B cell (primary cell): ENCODE measurements at regions not wholly inside any gene's neighbourhood (a gene's known extent, or its start where the extent isn't known, plus 50 kb on each side); places are given as distances from the start of the nearest gene placed in this dataset.
"Not testable (repeated sequence)": the region's sequence is repeated elsewhere in the genome, so short reads cannot be mapped to it uniquely, and the experiment has no call there.

Experiments
- ATAC-seq: fragments of 200-7000 bp; cut with Tn5 transposase; one replicate; pipeline ENCODE4 v1.10.0; 2021; ENCODE audit warnings: low read depth, mild to moderate bottlenecking, moderate number of reproducible peaks, moderate library complexity
- CTCF ChIA-PET: fragments of 350-600 bp; sonication (Branson Sonifier 250); formaldehyde crosslinking; loops from one replicate; lab custom pipeline; 2021; ENCODE audit warnings: antibody characterized with exemption, inconsistent platforms; lab: Charles Lee
- POLR2A ChIA-PET: fragments of 350-600 bp; sonication (Branson Sonifier 250); formaldehyde crosslinking; loops from one replicate; lab custom pipeline; 2021; ENCODE audit warnings: antibody characterized with exemption; lab: Charles Lee
- DNase-seq: peaks from one replicate; pipeline ENCODE4 v3.0.0; 2013
- H2AFZ ChIP-seq: 2 replicates; pipeline ENCODE4 v1.6.1; 2012; ENCODE audit warnings: mild to moderate bottlenecking, low read depth, low read length; ENCODE audit not compliant: insufficient read depth, poor library complexity, severe bottlenecking
- H3K27ac ChIP-seq, 2 donors: 1 replicate in 1 of 2; 2 replicates in 1 of 2; pipeline ENCODE4 v1.5.1; 2012 to 2013; ENCODE audit warnings: low read length in 2 of 2, mild to moderate bottlenecking in 2 of 2, moderate library complexity in 1 of 2
- H3K27me3 ChIP-seq, 4 experiments: fragments of 200-600 bp in 1 of 4; sonication (generic) in 1 of 4; replicated peaks in 1 of 4; 1 replicate in 2 of 4; 2 replicates in 2 of 4; pipeline versions ENCODE4 v1.6.1 to v1.7.0; 2013 to 2016; ENCODE audit warnings: low read length in 3 of 4, mild to moderate bottlenecking in 2 of 4, mixed read lengths in 1 of 4, moderate library complexity in 1 of 4; ENCODE audit not compliant: insufficient read depth in 4 of 4, control insufficient read depth in 3 of 4; ENCODE audit errors: control extremely low read depth in 1 of 4
- H3K36me3 ChIP-seq, 2 experiments: replicated peaks in 1 of 2; 1 replicate in 1 of 2; 2 replicates in 1 of 2; pipeline versions ENCODE4 v1.6.1 to v1.7.1; 2013; ENCODE audit warnings: low read length in 1 of 2; ENCODE audit not compliant: insufficient read depth in 2 of 2, control insufficient read depth in 1 of 2; ENCODE audit errors: control extremely low read depth in 1 of 2, extremely low read depth in 1 of 2
- H3K4me1 ChIP-seq, 2 donors: fragments of 200-600 bp in 1 of 2; sonication (generic) in 1 of 2; 1 replicate in 1 of 2; 2 replicates in 1 of 2; pipeline versions ENCODE4 v1.5.1 to v1.6.1; 2013 to 2017; ENCODE audit warnings: low read length in 2 of 2; ENCODE audit not compliant: control insufficient read depth in 2 of 2, insufficient read depth in 2 of 2
- H3K4me2 ChIP-seq: replicated peaks from 2 replicates; pipeline ENCODE3; 2012; ENCODE audit warnings: mild to moderate bottlenecking, low read depth, low read length; ENCODE audit not compliant: poor library complexity, severe bottlenecking
- H3K4me3 ChIP-seq, 5 experiments: fragments of 200-600 bp in 1 of 5; sonication (generic) in 1 of 5; 1 replicate in 3 of 5; 2 replicates in 2 of 5; pipeline versions ENCODE4 v1.5.1 to v1.7.0; 2011 to 2016; ENCODE audit warnings: low read length in 4 of 5, mild to moderate bottlenecking in 4 of 5, low read depth in 2 of 5, control low read depth in 1 of 5, moderate library complexity in 1 of 5; ENCODE audit not compliant: insufficient read depth in 1 of 5; ENCODE audit errors: control extremely low read depth in 1 of 5, extremely low read depth in 1 of 5
- H3K79me2 ChIP-seq: fragments of 200-600 bp; sonication (generic); one replicate; pipeline ENCODE4 v1.6.0; 2016; ENCODE audit warnings: low read length; ENCODE audit not compliant: control insufficient read depth, insufficient read depth
- H3K9ac ChIP-seq: fragments of 200-600 bp; sonication (generic); 2 replicates; pipeline ENCODE4 v1.6.1; 2017; ENCODE audit warnings: mild to moderate bottlenecking, low read length, moderate library complexity
- H3K9me3 ChIP-seq, 3 donors: one replicate each; pipeline versions ENCODE4 v1.6.1 to v1.7.1; 2013; ENCODE audit warnings: low read length in 2 of 3; ENCODE audit not compliant: control insufficient read depth in 2 of 3, insufficient read depth in 1 of 3; ENCODE audit errors: control extremely low read depth in 1 of 3
- H4K20me1 ChIP-seq: 2 replicates; pipeline ENCODE4 v1.6.0; 2012; ENCODE audit warnings: mild to moderate bottlenecking, low read length; ENCODE audit not compliant: insufficient read depth, control insufficient read depth, poor library complexity, severe bottlenecking
- H3K27ac Mint-ChIP-seq: one replicate; pipeline ENCODE4 v1.8.0; 2021; ENCODE audit warnings: mixed read lengths
- H3K27me3 Mint-ChIP-seq: one replicate; pipeline ENCODE4 v1.8.0; 2021; ENCODE audit warnings: mixed read lengths
- H3K4me1 Mint-ChIP-seq: one replicate; pipeline ENCODE4 v1.8.0; 2021; ENCODE audit warnings: mixed read lengths
- H3K4me3 Mint-ChIP-seq: one replicate; pipeline ENCODE4 v1.8.0; 2021; ENCODE audit warnings: mixed read lengths
- H3K9me3 Mint-ChIP-seq: one replicate; pipeline ENCODE4 v1.8.0; 2022; ENCODE audit warnings: mixed read lengths; ENCODE audit not compliant: insufficient read depth
- CTCF ChIP-seq: fragments of 200-600 bp; IDR thresholded peaks from one replicate; pipeline ENCODE4 v1.8.0; 2022; ENCODE audit warnings: antibody characterized with exemption, mild to moderate bottlenecking
- EZH2 ChIP-seq: IDR thresholded peaks from 2 replicates; pipeline ENCODE4 v1.6.1; 2012; ENCODE audit warnings: borderline replicate concordance, low read depth, mild to moderate bottlenecking, moderate library complexity, low read length; ENCODE audit not compliant: insufficient read depth, poor library complexity, severe bottlenecking
- WGBS: methylation state at CpG from one replicate; pipeline ENCODE4 v1.1.5; 2013; ENCODE audit warnings: missing lambda C conversion rate; ENCODE audit not compliant: insufficient coverage; 5-methylcytosine and 5-hydroxymethylcytosine counted together
- intact Hi-C: fragments of 100-400 bp; cut with micrococcal nuclease; formaldehyde crosslinking; loops from one replicate; pipeline ENCODE4 v1.10.0; 2022

- no peaks in the 10 kb centered on the region for H3K9me3 ChIP-seq
- DNase-seq (no peak), ATAC-seq (no peak)
- no peak overlapping the region for H3K9ac ChIP-seq
- ChIA-PET POLR2A (no interaction called here), CTCF (interaction anchor here (0.7 kb wide), 1 partner anchor 44 kb away, joined by 3 read pairs; no protein-coding TSS in a partner anchor)
- TF ChIP-seq CTCF: no peak
- no peak overlapping the region for H3K4me3 Mint-ChIP-seq
- H3K4me2 ChIP-seq: no peak overlapping the region
- no peak overlapping the region for H3K27ac Mint-ChIP-seq
- no peaks in the 10 kb centered on the region for H3K27me3 Mint-ChIP-seq
- 17% methylated on average over 1 of the region's 4 CpGs for WGBS
- H3K4me1 ChIP-seq: peaks cover 18 to 24% of the 10 kb centered on the region in 2 donors
- no peaks in the 10 kb centered on the region for H4K20me1 ChIP-seq
- no peaks in the 10 kb centered on the region for H3K36me3 ChIP-seq
- peak overlapping the region; percentile 43 for H2AFZ ChIP-seq
- no peaks in the 10 kb centered on the region for H3K27me3 ChIP-seq
- intact Hi-C loops: loop anchor here (5.0 kb wide), 1 partner anchor 33 kb away; no protein-coding TSS in a partner anchor
- no peak overlapping the region for H3K27ac ChIP-seq
- H3K4me3 ChIP-seq: no peak overlapping the region
- H3K4me1 Mint-ChIP-seq: peaks cover 30% of the 10 kb centered on the region
- no peaks in the 10 kb centered on the region for H3K79me2 ChIP-seq
- no peaks in the 10 kb centered on the region for H3K9me3 Mint-ChIP-seq
Observed at GRCh38 chr15:38638811-38639210, 74.2 kb upstream of the RASGRP1 start.

GRCh38 chr15:38642689-38643270 is 78.2 kb upstream of the RASGRP1 start:
- Histone ChIP-seq H3K27me3 (no peaks in the 10 kb centered on the region), H3K4me1 (peaks cover 18 to 24% of the 10 kb centered on the region in 2 donors), H3K4me2 (peak overlapping the region; percentile 53), H3K9ac (no peak overlapping the region), H3K9me3 (peaks cover 0 to 3% (median 0%) of the 10 kb centered on the region in 3 donors), H3K4me3 (no peak overlapping the region), H2AFZ (no peak overlapping the region), H3K79me2 (no peaks in the 10 kb centered on the region), H4K20me1 (no peaks in the 10 kb centered on the region), H3K36me3 (no peaks in the 10 kb centered on the region), H3K27ac (peak overlapping the region; percentile 32 to 53)
- no peaks in the 10 kb centered on the region for H3K9me3 Mint-ChIP-seq
- H3K27ac Mint-ChIP-seq: peak overlapping the region; percentile 76
- ATAC-seq: peak; percentile 63
- 88% methylated on average over 1 of the region's 3 CpGs for WGBS
- peaks cover 37% of the 10 kb centered on the region for H3K4me1 Mint-ChIP-seq
- ChIA-PET POLR2A (no interaction called here), CTCF (interaction anchor here (0.8 to 2.2 kb wide), 5 partner anchors 8 to 79 kb away, joined by 3 to 11 read pairs (median 4); no protein-coding TSS in a partner anchor)
- H3K27me3 Mint-ChIP-seq: no peaks in the 10 kb centered on the region
- DNase-seq: peak; percentile 44
- peak overlapping the region; percentile 56 for H3K4me3 Mint-ChIP-seq
- no peak for TF ChIP-seq EZH2
- no peak for TF ChIP-seq CTCF
- intact Hi-C loops: loop anchor here (1.0 to 5.0 kb wide), 3 partner anchors 9 to 80 kb away; partner anchors contain the start of gene RASGRP1

- H3K4me3 ChIP-seq, H3K9me3 ChIP-seq, H3K27me3 ChIP-seq, H4K20me1 ChIP-seq, H3K4me3 Mint-ChIP-seq, H3K4me2 ChIP-seq, H2AFZ ChIP-seq, DNase-seq, CTCF ChIA-PET, H3K9me3 Mint-ChIP-seq, POLR2A ChIA-PET, H3K27ac Mint-ChIP-seq, H3K27me3 Mint-ChIP-seq, H3K27ac ChIP-seq, H3K36me3 ChIP-seq, H3K9ac ChIP-seq, H3K79me2 ChIP-seq, ATAC-seq: not testable (repeated sequence)
- H3K4me1 ChIP-seq: peaks cover 18 to 20% of the 10 kb centered on the region in 2 donors
- 100% methylated on average over 1 of the region's 3 CpGs for WGBS
- intact Hi-C loops: loop anchor here (5.0 kb wide), 2 partner anchors 42 to 82 kb away; partner anchors contain the start of gene RASGRP1
- H3K4me1 Mint-ChIP-seq: peaks cover 37% of the 10 kb centered on the region
Observed at GRCh38 chr15:38644353-38644752, 79.7 kb upstream of the RASGRP1 start.
